Stimulated activated CD4-positive, alpha-beta T cell treated with anti-CD3 and anti-CD28 coated beads, Interleukin-4, amount 100 ng/mL, for 4 hours (primary cell): ENCODE measurements at regions not wholly inside any gene's neighbourhood (a gene's known extent, or its start where the extent isn't known, plus 50 kb on each side); places are given as distances from the start of the nearest gene placed in this dataset.
"Not testable (repeated sequence)": the region's sequence is repeated elsewhere in the genome, so short reads cannot be mapped to it uniquely, and the experiment has no call there.

Experiments used
- DNase-seq, 2 experiments: peaks; one replicate each; pipeline ENCODE4 v3.0.0-alpha.2; 2020

- DNase-seq, result no peak
These were observed 287.5 kb downstream of the PTGER3 start for GRCh38 chr1:70760154-70760553.

GRCh38 chr1:70762386-70762785 is 285.2 kb downstream of the PTGER3 start:
- DNase-seq, result no peak

- DNase-seq, result no peak
These were observed 282.9 kb downstream of the PTGER3 start for GRCh38 chr1:70764747-70765146.

GRCh38 chr1:70767377-70767776 is 280.2 kb downstream of the PTGER3 start:
- DNase-seq, result no peak

- DNase-seq, result no peak
These were observed 279.4 kb downstream of the PTGER3 start for GRCh38 chr1:70768216-70768615.

- DNase-seq, result no peak
These were observed 269.4 kb downstream of the PTGER3 start for GRCh38 chr1:70778056-70778762.

- DNase-seq, result no peak
These were observed 268.7 kb downstream of the PTGER3 start for GRCh38 chr1:70778934-70779333.

- DNase-seq, result no peak
These were observed 268.0 kb downstream of the PTGER3 start for GRCh38 chr1:70779571-70779970.

- DNase-seq, result no peak
These were observed 262.3 kb downstream of the PTGER3 start for GRCh38 chr1:70785287-70785686.

GRCh38 chr1:70790232-70790923 is 257.2 kb downstream of the PTGER3 start:
- no peak for DNase-seq

- not testable (repeated sequence) for DNase-seq
These were observed 252.6 kb downstream of the PTGER3 start for GRCh38 chr1:70795064-70795463.

GRCh38 chr1:70796298-70796697 is 251.3 kb downstream of the PTGER3 start:
- not testable (repeated sequence) for DNase-seq

GRCh38 chr1:70802625-70803024 is 245.0 kb downstream of the PTGER3 start:
- DNase-seq, result not testable (repeated sequence)

- no peak for DNase-seq
These were observed 242.0 kb downstream of the PTGER3 start for GRCh38 chr1:70805641-70806040.

GRCh38 chr1:70807088-70807664 is 240.4 kb downstream of the PTGER3 start:
- DNase-seq, result no peak

- no peak for DNase-seq
These were observed 238.5 kb downstream of the PTGER3 start for GRCh38 chr1:70809069-70809468.

GRCh38 chr1:70811815-70812214 is 235.8 kb downstream of the PTGER3 start:
- no peak for DNase-seq

- no peak for DNase-seq
These were observed 235.0 kb downstream of the PTGER3 start for GRCh38 chr1:70812442-70813109.

- no peak for DNase-seq
These were observed 229.2 kb downstream of the PTGER3 start for GRCh38 chr1:70818401-70818800.

- no peak for DNase-seq
These were observed 228.4 kb downstream of the PTGER3 start for GRCh38 chr1:70819231-70819630.

GRCh38 chr1:70819785-70820184 is 227.8 kb downstream of the PTGER3 start:
- no peak for DNase-seq

GRCh38 chr1:70820396-70820795 is 227.2 kb downstream of the PTGER3 start:
- no peak for DNase-seq

- no peak for DNase-seq
These were observed 226.6 kb downstream of the PTGER3 start for GRCh38 chr1:70820995-70821394.

GRCh38 chr1:70826428-70826827 is 221.2 kb downstream of the PTGER3 start:
- no peak for DNase-seq
